Caco-2 (cell line): ENCODE measurements at regions not wholly inside any gene's neighbourhood (a gene's known extent, or its start where the extent isn't known, plus 50 kb on each side); places are given as distances from the start of the nearest gene placed in this dataset.

Source experiments
- BruUV-seq: library from RNA; stranded (reverse); fragments of 400-500 nt; replicated peaks from 2 replicates; lab custom pipeline; 2021; lab: Mats Ljungman, UMichigan
- CTCF ChIA-PET: fragments of 300-600 bp; sonication (Branson Sonifier 250); formaldehyde crosslinking; loops from one replicate; lab custom pipeline; 2022; ENCODE audit warnings: antibody characterized with exemption; lab: Charles Lee
- POLR2A ChIA-PET: fragments of 300-600 bp; sonication (Branson Sonifier 250); formaldehyde crosslinking; loops from one replicate; lab custom pipeline; 2022; ENCODE audit warnings: antibody characterized with exemption; lab: Charles Lee
- DNase-seq, 2 experiments: peaks; one replicate each; pipeline versions ENCODE4 v3.0.0 to v3.0.0-alpha.2; 2020 to 2022
- H3K27me3 ChIP-seq: replicated peaks from 2 replicates; pipeline ENCODE4 v1.6.0; 2011; ENCODE audit warnings: low read length; ENCODE audit not compliant: control insufficient read depth, insufficient read depth
- H3K36me3 ChIP-seq: 2 replicates; pipeline ENCODE4 v1.5.1; 2011; ENCODE audit warnings: low read length; ENCODE audit not compliant: control insufficient read depth, insufficient read depth
- H3K4me1 ChIP-seq: fragments of 250-450 bp; sonication (Bioruptor Pico); 2 replicates; pipeline ENCODE4 v1.5.1; 2020; ENCODE audit warnings: mild to moderate bottlenecking
- H3K4me3 ChIP-seq: 2 replicates; pipeline ENCODE4 v1.5.1; 2011; ENCODE audit warnings: low read depth, mild to moderate bottlenecking, control low read depth, low read length
- H3K9me3 ChIP-seq: fragments of 250-450 bp; sonication (Bioruptor Pico); 2 replicates; pipeline ENCODE4 v1.5.1; 2020; ENCODE audit warnings: mild to moderate bottlenecking, moderate library complexity
- H3K27ac Mint-ChIP-seq: one replicate; pipeline ENCODE4 v1.8.0; 2022; ENCODE audit warnings: mixed read lengths; ENCODE audit not compliant: unreplicated experiment
- H3K27me3 Mint-ChIP-seq: one replicate; pipeline ENCODE4 v1.8.0; 2022; ENCODE audit warnings: mixed read lengths; ENCODE audit not compliant: insufficient read depth, unreplicated experiment
- H3K36me3 Mint-ChIP-seq: one replicate; pipeline ENCODE4 v1.8.0; 2022; ENCODE audit warnings: mild to moderate bottlenecking, mixed read lengths; ENCODE audit not compliant: insufficient read depth, unreplicated experiment
- H3K4me1 Mint-ChIP-seq: one replicate; pipeline ENCODE4 v1.8.0; 2022; ENCODE audit warnings: low read depth, mixed read lengths; ENCODE audit not compliant: unreplicated experiment
- H3K4me3 Mint-ChIP-seq: one replicate; pipeline ENCODE4 v1.8.0; 2022; ENCODE audit warnings: mild to moderate bottlenecking, moderate library complexity, mixed read lengths; ENCODE audit not compliant: unreplicated experiment
- H3K9me3 Mint-ChIP-seq: one replicate; pipeline ENCODE4 v1.8.0; 2022; ENCODE audit warnings: mixed read lengths; ENCODE audit not compliant: unreplicated experiment
- CTCF ChIP-seq, 2 experiments: fragments of 200-600 bp in 1 of 2; IDR thresholded peaks; 1 replicate in 1 of 2; 2 replicates in 1 of 2; pipeline versions ENCODE4 v1.5.1 to v1.8.0; 2011 to 2022; ENCODE audit warnings: antibody characterized with exemption in 1 of 2, control low read depth in 1 of 2, inconsistent platforms in 1 of 2, low read depth in 1 of 2, low read length in 1 of 2, mild to moderate bottlenecking in 1 of 2, moderate library complexity in 1 of 2; ENCODE audit not compliant: insufficient read depth in 1 of 2, severe bottlenecking in 1 of 2, unreplicated experiment in 1 of 2
- intact Hi-C: fragments of 100-400 bp; cut with micrococcal nuclease; formaldehyde crosslinking; loops from one replicate; pipeline ENCODE4 v1.10.0; 2022; ENCODE audit not compliant: unreplicated experiment

- Mint-ChIP-seq H3K36me3 (no peaks in the 10 kb centered on the region), H3K27ac (no peak overlapping the region), H3K4me3 (no peak overlapping the region), H3K27me3 (no peaks in the 10 kb centered on the region), H3K9me3 (no peaks in the 10 kb centered on the region), H3K4me1 (no peaks in the 10 kb centered on the region)
- no peak for TF ChIP-seq CTCF (IDR thresholded peaks at IDR 0.05; ENCODE audit: insufficient read depth in 1 of 2, low read depth in 1 of 2, low read length in 1 of 2, severe bottlenecking in 1 of 2, unreplicated experiment in 1 of 2)
- Histone ChIP-seq H3K4me3 (no peak overlapping the region), H3K9me3 (no peaks in the 10 kb centered on the region), H3K36me3 (no peaks in the 10 kb centered on the region), H3K4me1 (no peaks in the 10 kb centered on the region), H3K27me3 (no peaks in the 10 kb centered on the region)
- POLR2A ChIA-PET = no interaction called here
- CTCF ChIA-PET = no interaction called here
- BruUV-seq = no TSS peak
- intact Hi-C loops = no loop called here
- DNase-seq = no peak
These were observed 116.2 kb upstream of the KCNK2 start for GRCh38 chr1:214966346-214966745.

- Histone ChIP-seq H3K4me3 (no peak overlapping the region), H3K36me3 (no peaks in the 10 kb centered on the region), H3K4me1 (no peaks in the 10 kb centered on the region), H3K9me3 (no peaks in the 10 kb centered on the region), H3K27me3 (no peaks in the 10 kb centered on the region)
- Mint-ChIP-seq H3K27ac (no peak overlapping the region), H3K27me3 (peaks cover 1% of the 10 kb centered on the region), H3K36me3 (no peaks in the 10 kb centered on the region), H3K4me3 (no peak overlapping the region), H3K9me3 (no peaks in the 10 kb centered on the region), H3K4me1 (no peaks in the 10 kb centered on the region)
- POLR2A ChIA-PET = no interaction called here
- TF ChIP-seq CTCF (IDR thresholded peaks at IDR 0.05; ENCODE audit: insufficient read depth in 1 of 2, low read depth in 1 of 2, low read length in 1 of 2, severe bottlenecking in 1 of 2, unreplicated experiment in 1 of 2) = no peak
- DNase-seq = no peak
- no TSS peak for BruUV-seq
- CTCF ChIA-PET = no interaction called here
- intact Hi-C loops = no loop called here
These were observed 114.5 kb upstream of the KCNK2 start for GRCh38 chr1:214967865-214968575.

- Mint-ChIP-seq H3K4me1 (no peaks in the 10 kb centered on the region), H3K27ac (no peak overlapping the region), H3K9me3 (no peaks in the 10 kb centered on the region), H3K27me3 (peaks cover 3% of the 10 kb centered on the region), H3K36me3 (no peaks in the 10 kb centered on the region), H3K4me3 (no peak overlapping the region)
- no peak for DNase-seq
- no peaks in the 10 kb centered on the region for H3K4me1 ChIP-seq
- no TSS peak for BruUV-seq
- H3K27me3 ChIP-seq = no peaks in the 10 kb centered on the region
- no peak overlapping the region for H3K4me3 ChIP-seq
- no peak for TF ChIP-seq CTCF (IDR thresholded peaks at IDR 0.05; ENCODE audit: insufficient read depth in 1 of 2, low read depth in 1 of 2, low read length in 1 of 2, severe bottlenecking in 1 of 2, unreplicated experiment in 1 of 2)
- ChIA-PET CTCF (no interaction called here), POLR2A (no interaction called here)
- H3K9me3 ChIP-seq = no peaks in the 10 kb centered on the region
- intact Hi-C loops = no loop called here
- no peaks in the 10 kb centered on the region for H3K36me3 ChIP-seq
These were observed 112.5 kb upstream of the KCNK2 start for GRCh38 chr1:214970016-214970415.
